ENCODE measurements at regions not wholly inside any gene's neighbourhood (a gene's known extent, or its start where the extent isn't known, plus 50 kb on each side); places are given as distances from the start of the nearest gene placed in this dataset.
"Not testable (repeated sequence)": the region's sequence is repeated elsewhere in the genome, so short reads cannot be mapped to it uniquely, and the experiment has no call there.

DNA sequence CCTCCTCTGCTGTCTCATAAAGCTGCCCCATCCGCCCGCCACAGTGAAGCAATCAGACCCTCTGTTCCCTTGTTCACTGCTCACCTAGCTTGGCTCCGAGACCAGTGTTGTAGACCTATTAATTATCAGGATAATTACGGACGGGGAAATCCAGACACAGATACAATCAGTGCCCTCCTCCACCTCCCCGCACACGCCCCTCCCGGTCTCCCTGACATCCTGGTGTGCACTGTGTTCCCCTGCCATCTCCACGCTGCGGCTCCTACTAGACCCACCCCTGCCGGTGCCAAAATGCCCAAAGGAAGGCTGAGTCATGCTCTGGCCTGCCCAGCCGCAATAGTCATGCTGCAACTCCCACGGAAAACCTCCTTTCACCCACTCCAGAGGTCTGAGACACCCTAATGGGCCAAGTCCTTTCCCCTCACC is 277.3 kb upstream of the TLE3 start:
- TF ChIP-seq, protein P1, sequence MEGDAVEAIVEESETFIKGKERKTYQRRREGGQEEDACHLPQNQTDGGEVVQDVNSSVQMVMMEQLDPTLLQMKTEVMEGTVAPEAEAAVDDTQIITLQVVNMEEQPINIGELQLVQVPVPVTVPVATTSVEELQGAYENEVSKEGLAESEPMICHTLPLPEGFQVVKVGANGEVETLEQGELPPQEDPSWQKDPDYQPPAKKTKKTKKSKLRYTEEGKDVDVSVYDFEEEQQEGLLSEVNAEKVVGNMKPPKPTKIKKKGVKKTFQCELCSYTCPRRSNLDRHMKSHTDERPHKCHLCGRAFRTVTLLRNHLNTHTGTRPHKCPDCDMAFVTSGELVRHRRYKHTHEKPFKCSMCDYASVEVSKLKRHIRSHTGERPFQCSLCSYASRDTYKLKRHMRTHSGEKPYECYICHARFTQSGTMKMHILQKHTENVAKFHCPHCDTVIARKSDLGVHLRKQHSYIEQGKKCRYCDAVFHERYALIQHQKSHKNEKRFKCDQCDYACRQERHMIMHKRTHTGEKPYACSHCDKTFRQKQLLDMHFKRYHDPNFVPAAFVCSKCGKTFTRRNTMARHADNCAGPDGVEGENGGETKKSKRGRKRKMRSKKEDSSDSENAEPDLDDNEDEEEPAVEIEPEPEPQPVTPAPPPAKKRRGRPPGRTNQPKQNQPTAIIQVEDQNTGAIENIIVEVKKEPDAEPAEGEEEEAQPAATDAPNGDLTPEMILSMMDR (conservative IDR thresholded peaks at IDR 0.05; ENCODE audit: low read depth, low read length): no peak
- no peak for DNase-seq (ENCODE audit: low read depth)
- H3K4me3 ChIP-seq (ENCODE audit: low read depth, low read length): no peak overlapping the region

DNA sequence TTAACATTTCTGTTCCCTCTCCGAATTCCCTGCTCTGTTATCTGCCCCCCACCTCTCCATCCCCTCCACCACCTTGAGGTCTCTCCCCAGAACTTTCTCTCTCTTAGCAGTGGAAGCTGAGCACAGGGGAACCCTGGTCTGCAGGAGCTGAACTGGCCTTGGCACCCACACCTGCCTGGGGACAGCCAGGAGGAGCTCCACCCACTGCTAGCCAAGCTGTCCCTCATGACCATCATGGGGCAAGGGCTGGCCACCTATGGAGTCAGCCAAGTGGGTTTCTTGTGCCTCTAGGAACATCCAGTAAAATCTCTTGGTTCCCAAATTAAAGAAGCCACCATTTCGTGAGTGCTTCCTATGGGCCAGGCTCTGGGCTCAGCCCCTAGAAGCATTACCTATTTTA is 276.4 kb upstream of the TLE3 start:
- H3K4me3 ChIP-seq (ENCODE audit: low read depth, low read length): no peak overlapping the region
- TF ChIP-seq, protein P1 (conservative IDR thresholded peaks at IDR 0.05; ENCODE audit: low read depth, low read length): no peak
- no peak for DNase-seq (ENCODE audit: low read depth)

DNA sequence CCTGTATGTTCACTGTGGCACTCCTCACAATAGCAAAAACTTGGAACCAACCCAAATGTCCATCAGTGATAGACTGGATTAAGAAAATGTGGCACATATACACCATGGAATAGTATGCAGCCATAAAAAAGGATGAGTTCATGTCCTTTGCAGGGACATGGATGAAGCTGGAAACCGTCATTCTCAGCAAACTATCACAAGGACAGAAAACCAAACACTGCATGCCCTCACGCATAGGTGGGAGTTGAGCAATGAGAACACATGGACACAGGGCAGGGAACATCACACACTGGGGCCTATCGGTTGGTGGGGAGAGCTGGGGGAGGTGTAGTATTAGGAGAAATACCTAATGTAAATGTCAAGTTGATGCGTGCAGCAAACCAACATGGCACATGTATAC is 275.7 kb upstream of the TLE3 start:
- not testable (repeated sequence) for DNase-seq (ENCODE audit: low read depth); H3K4me3 ChIP-seq (ENCODE audit: low read depth, low read length)

DNA sequence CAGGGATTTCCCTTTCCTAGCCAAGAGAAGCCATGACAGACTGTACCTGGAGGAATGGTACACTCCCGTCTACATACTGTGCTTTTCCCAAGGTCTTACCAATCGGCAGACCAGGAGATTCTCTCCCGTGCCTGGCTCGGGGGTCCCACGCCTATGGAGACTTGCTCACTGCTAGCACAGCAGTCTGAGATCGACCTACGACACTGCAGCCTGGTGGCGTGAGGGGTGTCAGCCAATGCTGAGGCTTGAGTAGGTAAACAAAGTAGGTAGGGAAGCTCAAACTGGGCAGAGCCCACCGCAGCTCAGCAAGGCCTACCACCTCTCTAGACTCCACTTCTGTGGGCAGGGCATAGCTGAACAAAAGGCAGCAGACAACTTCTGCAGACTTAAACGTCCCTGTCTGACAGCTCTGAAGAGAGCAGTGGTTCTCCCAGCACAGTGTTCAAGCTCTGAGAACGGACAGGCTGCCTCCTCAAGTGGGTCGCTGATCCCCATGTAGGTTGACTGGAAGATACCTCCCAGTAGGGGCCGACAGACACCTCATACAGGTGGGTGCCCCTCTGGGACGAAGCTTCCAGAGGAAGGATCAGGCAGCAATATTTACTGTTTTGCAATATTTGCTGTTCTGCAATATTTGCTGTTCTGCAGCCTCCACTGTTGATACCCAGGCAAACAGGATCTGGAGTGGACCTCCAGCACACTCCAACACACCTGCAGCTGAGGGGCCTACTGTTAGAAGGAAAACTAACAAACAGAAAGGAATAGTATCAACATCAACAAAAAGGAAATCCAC is 270.4 kb upstream of the TLE3 start:
- not testable (repeated sequence) for H3K4me3 ChIP-seq (ENCODE audit: low read depth, low read length); DNase-seq (ENCODE audit: low read depth)

DNA sequence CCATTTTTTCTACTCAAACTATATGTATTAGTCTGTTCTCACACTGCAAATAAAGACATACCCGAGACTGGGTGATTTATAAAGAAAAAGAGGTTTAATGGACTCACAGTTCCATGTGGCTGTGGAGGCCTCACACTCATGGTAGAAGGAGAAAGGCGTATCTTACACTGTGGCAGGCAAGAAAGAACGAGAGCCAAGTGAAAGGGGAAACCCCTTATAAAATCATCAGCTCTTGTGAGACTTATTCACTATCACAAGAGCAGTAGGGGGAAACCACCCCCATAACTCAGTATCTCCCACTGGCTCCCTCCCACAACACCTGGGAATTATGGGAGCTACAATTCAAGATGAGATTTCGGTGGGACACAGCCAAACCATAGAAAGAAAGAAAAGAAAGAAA is 266.3 kb upstream of the TLE3 start:
- DNase-seq (ENCODE audit: low read depth); H3K4me3 ChIP-seq (ENCODE audit: low read depth, low read length): not testable (repeated sequence)

DNA sequence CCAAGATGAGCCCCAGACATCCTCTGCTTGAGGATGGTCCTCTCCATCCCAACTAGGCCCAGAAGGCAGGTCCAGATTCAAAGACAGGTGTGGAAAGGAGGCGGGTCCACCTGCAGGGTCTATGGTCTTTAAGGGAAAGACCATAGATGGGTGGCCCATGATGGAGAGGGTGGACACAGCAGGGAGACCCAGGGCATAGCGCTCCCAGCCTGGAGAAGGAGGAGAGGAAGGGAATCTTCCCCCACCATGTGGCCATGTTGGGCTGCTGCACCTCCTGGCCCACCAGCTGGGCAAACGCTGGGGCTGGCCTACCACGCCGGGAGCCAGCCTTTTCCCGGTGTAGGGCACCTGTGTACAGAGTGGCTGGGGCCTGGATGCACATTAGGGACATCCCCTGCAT is 265.2 kb upstream of the TLE3 start:
- TF ChIP-seq, protein P1 (conservative IDR thresholded peaks at IDR 0.05; ENCODE audit: low read depth, low read length): peak; percentile 84
- no peak for DNase-seq (ENCODE audit: low read depth)
- no peak overlapping the region for H3K4me3 ChIP-seq (ENCODE audit: low read depth, low read length)

DNA sequence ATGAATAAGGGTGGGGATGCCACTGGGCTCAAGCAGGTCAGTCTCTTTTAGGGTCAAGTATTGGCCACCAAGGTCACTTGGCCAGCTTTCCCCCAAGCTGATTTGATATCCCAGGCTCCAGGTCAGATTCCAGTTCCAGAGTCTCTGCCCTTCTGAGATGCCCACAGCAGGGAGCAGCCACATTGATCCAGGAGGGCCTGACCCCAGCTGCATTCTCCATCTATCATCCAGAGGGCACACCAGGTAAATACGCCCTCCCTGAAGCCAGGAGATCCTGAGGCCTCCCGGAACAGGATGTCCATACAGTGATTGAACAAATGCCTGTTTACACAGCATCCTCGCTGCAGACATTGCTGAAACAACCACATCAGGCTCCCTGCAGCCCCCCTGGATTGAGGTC is 264.6 kb upstream of the TLE3 start:
- TF ChIP-seq, protein P1 (conservative IDR thresholded peaks at IDR 0.05; ENCODE audit: low read depth, low read length): no peak
- DNase-seq (ENCODE audit: low read depth): no peak
- H3K4me3 ChIP-seq (ENCODE audit: low read depth, low read length): no peak overlapping the region

DNA sequence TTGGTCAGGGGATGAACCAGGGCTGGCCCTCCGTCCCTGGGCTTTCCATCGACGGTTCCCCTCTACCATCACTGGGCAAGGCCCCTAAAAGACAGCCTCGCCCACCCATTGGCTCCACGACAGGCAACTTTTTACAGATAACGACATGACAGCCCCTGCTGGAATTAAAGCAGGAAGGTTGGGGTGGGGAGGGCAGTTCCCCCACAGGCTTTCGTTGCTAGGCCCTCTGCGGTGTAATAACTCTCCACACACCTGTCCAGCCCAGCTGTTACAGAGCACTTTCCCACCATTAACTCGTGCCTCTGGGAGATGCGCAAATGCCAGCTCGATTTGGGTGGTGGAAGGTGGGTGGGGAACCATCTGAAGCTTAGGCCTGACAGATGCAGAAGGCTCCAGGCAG is 264.2 kb upstream of the TLE3 start:
- no peak for DNase-seq (ENCODE audit: low read depth)
- H3K4me3 ChIP-seq (ENCODE audit: low read depth, low read length): no peak overlapping the region
- TF ChIP-seq, protein P1 (conservative IDR thresholded peaks at IDR 0.05; ENCODE audit: low read depth, low read length): no peak
